ENCODE measurements at regions not wholly inside any gene's neighbourhood (a gene's known extent, or its start where the extent isn't known, plus 50 kb on each side); places are given as distances from the start of the nearest gene placed in this dataset.

GRCh38 chr19:5216141-5216847, 124.3 kb downstream of the PTPRS start:
- no peak for DNase-seq

GRCh38 chr19:5215431-5215830, 125.2 kb downstream of the PTPRS start:
- no peak for DNase-seq

DNA sequence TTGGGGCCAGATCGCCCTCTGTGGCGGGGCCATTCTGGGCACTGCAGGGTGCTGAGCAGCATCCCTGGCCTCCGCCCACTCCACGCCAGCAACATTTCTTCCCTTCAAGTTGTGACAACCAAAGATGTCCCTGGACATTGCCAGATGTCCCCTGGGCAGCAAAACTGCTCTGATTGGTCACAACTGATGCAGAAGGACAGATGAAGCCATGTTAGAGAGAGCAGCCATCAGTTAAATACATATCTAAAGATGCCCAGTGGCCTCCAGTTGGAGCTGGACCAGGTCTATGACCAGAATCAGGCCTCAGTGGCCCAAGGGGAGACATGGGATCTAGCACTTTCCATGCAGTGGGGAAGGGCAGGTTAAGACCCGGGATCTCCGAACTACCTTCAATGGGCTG, 125.7 kb downstream of the PTPRS start:
- no peak for DNase-seq

- no peak for DNase-seq
Measured at GRCh38 chr19:5214371-5214770, 126.2 kb downstream of the PTPRS start.

- no peak for DNase-seq
Measured at GRCh38 chr19:5213667-5214066, 126.9 kb downstream of the PTPRS start.

GRCh38 chr19:5212101-5212500, 128.5 kb downstream of the PTPRS start:
- DNase-seq: no peak

DNA sequence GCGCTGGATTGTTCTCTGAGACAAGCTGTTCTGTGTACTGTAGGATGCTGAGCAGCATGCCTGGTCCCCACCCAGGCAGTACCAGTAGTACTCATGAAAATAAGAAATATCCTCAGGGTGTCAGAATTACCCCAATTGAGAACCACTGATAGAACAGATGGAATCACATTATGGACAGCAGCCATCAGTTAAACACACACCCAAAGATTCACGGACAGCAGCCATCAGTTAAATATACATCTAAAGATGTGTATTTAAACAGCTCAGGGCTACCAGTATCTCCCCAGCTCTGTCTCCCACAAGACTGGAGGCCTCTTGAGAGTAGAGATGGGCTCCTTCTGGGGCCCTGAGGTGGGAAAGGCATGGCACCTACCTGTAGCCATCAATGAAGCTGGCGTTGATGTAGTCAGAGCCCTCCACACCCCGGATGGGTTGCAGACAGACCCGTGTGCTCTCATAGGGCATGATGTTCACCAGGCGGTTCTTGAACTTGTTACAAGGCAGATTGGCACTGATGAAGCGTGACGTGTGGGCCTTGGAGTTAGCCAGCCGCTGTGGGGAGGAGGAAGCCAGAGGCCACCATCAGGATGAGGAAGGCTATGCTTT, 129.3 kb downstream of the PTPRS start:
- no peak for DNase-seq

DNA sequence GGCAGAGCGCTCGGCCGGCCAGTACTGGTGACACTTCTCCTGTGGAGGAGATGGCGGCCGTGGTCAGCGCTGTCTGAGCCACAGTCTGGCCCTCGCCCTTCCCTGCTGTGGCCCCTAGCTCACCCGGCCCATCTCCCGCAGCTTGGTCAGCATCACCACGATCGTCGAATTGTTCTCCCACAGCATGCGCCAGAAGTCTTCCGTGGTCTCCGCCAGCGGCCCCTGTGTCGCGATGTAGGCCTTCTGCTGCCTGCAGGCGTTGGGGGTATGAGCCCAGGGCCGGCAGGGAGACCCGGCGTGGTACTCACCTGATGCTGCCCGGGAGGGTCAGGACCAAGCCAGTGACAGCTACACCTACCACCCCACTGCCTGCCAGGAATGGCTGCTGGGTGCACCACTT, 130.1 kb downstream of the PTPRS start:
- no peak for DNase-seq

- no peak for DNase-seq
Measured at GRCh38 chr19:5207806-5208205, 132.8 kb downstream of the PTPRS start.

- DNase-seq: no peak
Measured at GRCh38 chr19:5206751-5207075, 133.9 kb downstream of the PTPRS start.

GRCh38 chr19:5205937-5206750, 134.5 kb downstream of the PTPRS start:
- DNase-seq: no peak

DNA sequence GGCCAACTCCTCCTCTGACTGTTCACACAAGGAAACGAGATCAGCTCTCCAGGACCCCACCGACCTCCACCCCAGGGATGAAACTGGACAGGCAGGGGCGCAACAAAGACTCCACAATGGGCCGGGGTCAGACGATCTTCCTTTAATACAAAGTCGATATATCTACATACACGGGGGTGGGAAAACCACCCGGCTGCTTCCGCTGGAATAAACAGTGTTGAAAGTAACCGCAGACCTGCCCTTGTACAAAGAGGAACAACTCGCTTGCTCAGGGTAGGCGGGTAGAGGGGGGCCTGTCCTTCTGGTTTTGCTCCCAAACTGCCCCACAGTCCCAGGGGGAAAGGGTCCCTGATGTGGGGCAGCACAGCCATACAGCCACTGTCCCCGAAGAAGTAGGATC, 135.2 kb downstream of the PTPRS start:
- no peak for DNase-seq

GRCh38 chr19:5204212-5204611, 136.4 kb downstream of the PTPRS start:
- DNase-seq: no peak

Data from fibroblast of skin of right biceps (primary cell).